Neural cell (in vitro differentiated cells): ENCODE measurements at regions not wholly inside any gene's neighbourhood (a gene's known extent, or its start where the extent isn't known, plus 50 kb on each side); places are given as distances from the start of the nearest gene placed in this dataset.

Experiments
- MXI1 ChIP-seq: fragments of 450-650 bp; conservative IDR thresholded peaks from 2 replicates; pipeline ENCODE4 v1.6.1; 2014; ENCODE audit warnings: antibody characterized with exemption, mild to moderate bottlenecking; ENCODE audit not compliant: poor library complexity, severe bottlenecking
- TF ChIP-seq, protein P1 (sequence below): fragments of 450-650 bp; IDR thresholded peaks from 2 replicates; pipeline ENCODE4 v1.5.1; 2014; ENCODE audit warnings: antibody characterized with exemption, mild to moderate bottlenecking, moderate library complexity; ENCODE audit not compliant: poor library complexity, severe bottlenecking

DNA sequence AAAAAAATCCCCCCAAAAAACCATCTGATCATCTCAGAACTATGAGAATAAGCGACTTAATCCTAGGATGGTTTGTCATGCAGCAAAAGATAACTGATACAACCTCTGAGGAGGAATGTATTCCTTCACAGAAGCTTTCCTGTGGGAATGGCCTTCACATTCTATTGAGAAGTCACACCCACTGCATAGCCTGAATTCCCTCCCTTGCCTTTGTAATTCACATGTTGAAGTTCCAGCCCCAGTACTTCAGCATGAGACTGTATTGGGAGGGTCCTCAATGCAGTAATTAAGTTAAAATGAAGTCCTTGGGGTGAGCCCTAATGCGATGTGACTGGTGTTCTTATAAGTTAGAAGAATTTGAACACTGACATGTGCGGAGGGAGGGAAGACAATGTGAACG is 395.2 kb downstream of the TUSC7 start:
- TF ChIP-seq, protein P1, sequence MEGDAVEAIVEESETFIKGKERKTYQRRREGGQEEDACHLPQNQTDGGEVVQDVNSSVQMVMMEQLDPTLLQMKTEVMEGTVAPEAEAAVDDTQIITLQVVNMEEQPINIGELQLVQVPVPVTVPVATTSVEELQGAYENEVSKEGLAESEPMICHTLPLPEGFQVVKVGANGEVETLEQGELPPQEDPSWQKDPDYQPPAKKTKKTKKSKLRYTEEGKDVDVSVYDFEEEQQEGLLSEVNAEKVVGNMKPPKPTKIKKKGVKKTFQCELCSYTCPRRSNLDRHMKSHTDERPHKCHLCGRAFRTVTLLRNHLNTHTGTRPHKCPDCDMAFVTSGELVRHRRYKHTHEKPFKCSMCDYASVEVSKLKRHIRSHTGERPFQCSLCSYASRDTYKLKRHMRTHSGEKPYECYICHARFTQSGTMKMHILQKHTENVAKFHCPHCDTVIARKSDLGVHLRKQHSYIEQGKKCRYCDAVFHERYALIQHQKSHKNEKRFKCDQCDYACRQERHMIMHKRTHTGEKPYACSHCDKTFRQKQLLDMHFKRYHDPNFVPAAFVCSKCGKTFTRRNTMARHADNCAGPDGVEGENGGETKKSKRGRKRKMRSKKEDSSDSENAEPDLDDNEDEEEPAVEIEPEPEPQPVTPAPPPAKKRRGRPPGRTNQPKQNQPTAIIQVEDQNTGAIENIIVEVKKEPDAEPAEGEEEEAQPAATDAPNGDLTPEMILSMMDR = no peak
- no peak for TF ChIP-seq MXI1
